ENCODE measurements at regions not wholly inside any gene's neighbourhood (a gene's known extent, or its start where the extent isn't known, plus 50 kb on each side); places are given as distances from the start of the nearest gene placed in this dataset.

DNA sequence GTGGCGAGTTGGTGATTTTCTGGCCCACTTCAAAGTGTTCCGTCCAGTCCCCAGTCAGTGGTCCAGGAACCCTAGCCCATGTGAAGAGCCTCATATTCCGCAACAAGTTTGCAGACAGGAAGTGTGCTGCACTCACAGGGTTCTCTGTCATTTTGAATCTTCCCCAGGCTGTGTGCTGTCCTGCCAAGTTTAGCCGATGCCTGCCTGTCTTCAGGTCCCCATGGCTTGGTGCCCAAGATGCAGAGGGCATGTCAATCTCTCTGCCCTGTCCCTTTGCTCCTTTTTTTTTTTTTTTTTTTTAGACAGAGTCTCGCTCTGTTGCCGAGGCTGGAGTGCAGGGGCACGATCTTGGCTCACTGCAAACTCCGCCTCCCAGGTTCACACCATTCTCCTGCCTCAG lies 69.9 kb upstream of the ATXN1 start:
- peaks cover 0 to 3% (median 0%) of the 10 kb centered on the region in 4 donors for H3K4me1 ChIP-seq
- no peak overlapping the region for H3K27ac ChIP-seq
- DNase-seq (no peak), ATAC-seq (ENCODE audit: low FRiP score in 2 of 2) (no peak)
- no peaks in the 10 kb centered on the region for H3K27me3 ChIP-seq
- 77 to 83% methylated on average over 8 of the region's 8 CpGs for WGBS, 2 donors
- TF ChIP-seq POLR2AphosphoS5 (IDR thresholded peaks at IDR 0.05): no peak
- no peak for TF ChIP-seq POLR2A (IDR thresholded peaks at IDR 0.05)
- TF ChIP-seq, protein P1, sequence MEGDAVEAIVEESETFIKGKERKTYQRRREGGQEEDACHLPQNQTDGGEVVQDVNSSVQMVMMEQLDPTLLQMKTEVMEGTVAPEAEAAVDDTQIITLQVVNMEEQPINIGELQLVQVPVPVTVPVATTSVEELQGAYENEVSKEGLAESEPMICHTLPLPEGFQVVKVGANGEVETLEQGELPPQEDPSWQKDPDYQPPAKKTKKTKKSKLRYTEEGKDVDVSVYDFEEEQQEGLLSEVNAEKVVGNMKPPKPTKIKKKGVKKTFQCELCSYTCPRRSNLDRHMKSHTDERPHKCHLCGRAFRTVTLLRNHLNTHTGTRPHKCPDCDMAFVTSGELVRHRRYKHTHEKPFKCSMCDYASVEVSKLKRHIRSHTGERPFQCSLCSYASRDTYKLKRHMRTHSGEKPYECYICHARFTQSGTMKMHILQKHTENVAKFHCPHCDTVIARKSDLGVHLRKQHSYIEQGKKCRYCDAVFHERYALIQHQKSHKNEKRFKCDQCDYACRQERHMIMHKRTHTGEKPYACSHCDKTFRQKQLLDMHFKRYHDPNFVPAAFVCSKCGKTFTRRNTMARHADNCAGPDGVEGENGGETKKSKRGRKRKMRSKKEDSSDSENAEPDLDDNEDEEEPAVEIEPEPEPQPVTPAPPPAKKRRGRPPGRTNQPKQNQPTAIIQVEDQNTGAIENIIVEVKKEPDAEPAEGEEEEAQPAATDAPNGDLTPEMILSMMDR (IDR thresholded peaks at IDR 0.05): no peak
- no peaks in the 10 kb centered on the region for H3K9me3 ChIP-seq
- no peak overlapping the region for H3K4me3 ChIP-seq
- no peaks in the 10 kb centered on the region for H3K36me3 ChIP-seq

DNA sequence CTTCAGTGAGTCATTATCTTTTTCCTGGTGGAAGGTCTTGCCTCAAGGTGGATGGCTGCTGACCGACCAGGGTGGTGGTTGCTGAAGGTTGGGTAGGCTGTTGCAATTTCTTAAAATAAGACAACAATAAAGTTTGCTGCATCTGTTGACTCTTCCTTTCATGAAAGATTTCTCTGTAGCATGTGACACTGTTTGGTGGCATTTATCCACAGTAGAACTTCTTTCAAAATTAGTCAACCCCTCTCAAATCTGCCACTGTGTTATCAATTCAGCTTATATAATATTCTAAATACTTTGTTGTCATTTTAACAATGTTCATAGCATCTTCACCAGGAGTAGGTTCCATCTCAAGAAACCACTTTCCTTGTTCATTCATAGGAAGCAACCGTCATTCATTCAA lies 66.8 kb upstream of the ATXN1 start:
- TF ChIP-seq POLR2A (IDR thresholded peaks at IDR 0.05) (no peak), EP300 (IDR thresholded peaks at IDR 0.05) (no peak), POLR2AphosphoS5 (IDR thresholded peaks at IDR 0.05) (no peak)
- TF ChIP-seq, protein P1 (IDR thresholded peaks at IDR 0.05): no peak
- Histone ChIP-seq H3K9me3 (no peaks in the 10 kb centered on the region), H3K27me3 (no peaks in the 10 kb centered on the region), H3K36me3 (no peaks in the 10 kb centered on the region), H3K4me1 (no peaks in the 10 kb centered on the region), H3K27ac (no peak overlapping the region), H3K4me3 (no peak overlapping the region)
- DNase-seq: no peak
- WGBS, 2 donors: 74 to 86% methylated on average over 2 of the region's 2 CpGs
- no peak for ATAC-seq (ENCODE audit: low FRiP score in 2 of 2)

DNA sequence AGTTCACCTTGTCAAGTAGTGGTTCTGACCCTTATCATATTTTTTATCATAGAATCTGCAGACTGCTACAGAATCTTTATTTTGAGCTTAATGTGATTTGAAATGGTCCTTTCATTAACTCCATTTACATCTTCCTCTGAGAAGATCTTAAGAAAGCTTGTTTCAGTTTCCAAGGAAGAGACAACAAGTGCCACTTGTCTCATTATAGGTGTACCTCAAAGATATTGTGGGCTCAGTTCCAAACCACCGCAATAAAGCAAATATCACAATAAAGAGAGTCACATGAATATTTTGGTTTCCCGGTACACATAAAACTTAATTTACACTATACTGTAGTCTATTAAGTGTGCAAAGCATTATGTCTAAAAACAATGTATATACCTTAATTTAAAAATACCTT lies 66.4 kb upstream of the ATXN1 start:
- no peak overlapping the region for H3K27ac ChIP-seq

DNA sequence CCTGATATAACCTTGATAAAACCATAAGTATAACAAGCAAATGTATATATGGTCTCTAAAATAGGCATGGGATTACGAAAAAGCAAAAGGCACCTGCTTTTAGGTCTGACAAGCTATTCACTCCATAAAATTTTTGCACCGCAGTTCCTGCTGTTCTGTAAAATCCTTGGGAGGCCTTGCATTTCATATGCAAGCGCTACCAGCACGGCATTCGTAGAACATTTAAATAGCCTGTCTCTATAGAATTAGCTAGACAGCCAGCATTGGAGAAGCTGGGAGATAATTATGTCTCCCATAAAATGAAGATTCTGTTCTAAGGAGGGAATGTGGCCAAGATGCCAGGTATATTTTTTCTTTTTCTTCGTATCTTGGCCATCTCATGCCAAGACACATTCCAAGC lies 64.5 kb upstream of the ATXN1 start:
- Histone ChIP-seq H3K27me3 (no peaks in the 10 kb centered on the region), H3K9me3 (no peaks in the 10 kb centered on the region), H3K27ac (no peak overlapping the region), H3K4me1 (no peaks in the 10 kb centered on the region), H3K4me3 (no peak overlapping the region), H3K36me3 (no peaks in the 10 kb centered on the region)
- no peak for TF ChIP-seq POLR2AphosphoS5 (IDR thresholded peaks at IDR 0.05)
- ATAC-seq (ENCODE audit: low FRiP score in 2 of 2) (no peak), DNase-seq (no peak)
- WGBS, 2 donors: 93 to 96% methylated on average over 6 of the region's 6 CpGs

More for the DNA sequence above, 66.4 kb upstream of the ATXN1 start:
- H3K4me3 ChIP-seq: no peak overlapping the region
- H3K4me1 ChIP-seq: no peaks in the 10 kb centered on the region
- 79 to 82% methylated on average over 2 of the region's 2 CpGs for WGBS, 2 donors
- no peaks in the 10 kb centered on the region for H3K9me3 ChIP-seq
- TF ChIP-seq, protein P1 (IDR thresholded peaks at IDR 0.05): no peak
- TF ChIP-seq POLR2A (IDR thresholded peaks at IDR 0.05) (no peak), POLR2AphosphoS5 (IDR thresholded peaks at IDR 0.05) (no peak), EP300 (IDR thresholded peaks at IDR 0.05) (no peak)
- no peak for DNase-seq
- ATAC-seq (ENCODE audit: low FRiP score in 2 of 2): no peak
- H3K36me3 ChIP-seq: no peaks in the 10 kb centered on the region
- no peaks in the 10 kb centered on the region for H3K27me3 ChIP-seq

DNA sequence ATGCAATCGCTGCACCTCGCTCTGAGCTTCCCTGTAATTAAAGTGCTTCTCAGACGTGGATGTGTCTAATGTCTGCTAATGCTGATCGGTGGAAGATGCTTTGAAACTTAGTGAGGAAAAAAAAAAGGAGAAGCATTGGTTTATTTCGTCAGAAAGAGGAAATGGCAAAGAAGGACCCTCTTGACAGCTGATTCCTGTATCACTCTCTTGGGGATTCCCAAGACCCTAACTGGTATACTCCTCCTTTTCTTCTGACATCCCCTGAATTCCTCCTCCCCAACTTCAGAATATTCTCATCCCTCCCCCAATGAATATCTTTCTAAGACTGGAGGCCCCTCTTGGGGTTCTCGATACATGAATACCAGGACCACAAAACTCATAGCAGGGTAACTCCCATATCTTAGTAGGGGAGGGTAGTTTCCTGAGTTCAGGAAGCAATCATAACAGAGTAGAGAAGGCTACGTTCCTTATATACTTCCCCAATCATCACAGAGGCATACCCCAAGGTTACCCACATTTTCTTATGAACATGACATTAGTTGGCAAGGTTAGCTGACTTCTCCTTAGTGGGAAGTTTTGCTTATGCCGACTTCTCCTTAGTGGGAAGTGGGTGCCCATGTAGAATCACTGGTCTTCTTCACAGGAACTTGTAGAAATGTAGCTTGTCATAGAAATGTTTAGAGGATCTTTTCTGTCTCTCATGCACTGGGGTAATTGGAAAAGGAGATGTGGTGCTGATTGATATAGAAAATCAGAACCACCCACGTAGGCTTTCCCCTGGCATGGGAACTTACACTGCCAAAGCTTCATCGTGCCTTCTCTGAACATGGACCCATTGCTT lies 63.8 kb upstream of the ATXN1 start:
- no peaks in the 10 kb centered on the region for H3K4me1 ChIP-seq
- WGBS, 2 donors: 65 to 69% methylated on average over 10 of the region's 10 CpGs
- H3K4me3 ChIP-seq: no peak overlapping the region
- no peak overlapping the region for H3K27ac ChIP-seq
- H3K27me3 ChIP-seq: no peaks in the 10 kb centered on the region
- TF ChIP-seq EP300 (IDR thresholded peaks at IDR 0.05) (no peak), POLR2A (IDR thresholded peaks at IDR 0.05) (no peak), POLR2AphosphoS5 (IDR thresholded peaks at IDR 0.05) (no peak)
- TF ChIP-seq, protein P1 (IDR thresholded peaks at IDR 0.05): no peak
- no peak for DNase-seq
- peak in 1 of 2 donors; percentile 29 for ATAC-seq (ENCODE audit: low FRiP score in 2 of 2)
- no peaks in the 10 kb centered on the region for H3K9me3 ChIP-seq
- H3K36me3 ChIP-seq: no peaks in the 10 kb centered on the region

Measured in upper lobe of left lung (tissue), 6 donors.